ENCODE measurements at regions not wholly inside any gene's neighbourhood (a gene's known extent, or its start where the extent isn't known, plus 50 kb on each side); places are given as distances from the start of the nearest gene placed in this dataset.

- DNase-seq = no peak
Measured at GRCh38 chr7:1322240-1323110, 89.8 kb downstream of the UNCX start.

DNA sequence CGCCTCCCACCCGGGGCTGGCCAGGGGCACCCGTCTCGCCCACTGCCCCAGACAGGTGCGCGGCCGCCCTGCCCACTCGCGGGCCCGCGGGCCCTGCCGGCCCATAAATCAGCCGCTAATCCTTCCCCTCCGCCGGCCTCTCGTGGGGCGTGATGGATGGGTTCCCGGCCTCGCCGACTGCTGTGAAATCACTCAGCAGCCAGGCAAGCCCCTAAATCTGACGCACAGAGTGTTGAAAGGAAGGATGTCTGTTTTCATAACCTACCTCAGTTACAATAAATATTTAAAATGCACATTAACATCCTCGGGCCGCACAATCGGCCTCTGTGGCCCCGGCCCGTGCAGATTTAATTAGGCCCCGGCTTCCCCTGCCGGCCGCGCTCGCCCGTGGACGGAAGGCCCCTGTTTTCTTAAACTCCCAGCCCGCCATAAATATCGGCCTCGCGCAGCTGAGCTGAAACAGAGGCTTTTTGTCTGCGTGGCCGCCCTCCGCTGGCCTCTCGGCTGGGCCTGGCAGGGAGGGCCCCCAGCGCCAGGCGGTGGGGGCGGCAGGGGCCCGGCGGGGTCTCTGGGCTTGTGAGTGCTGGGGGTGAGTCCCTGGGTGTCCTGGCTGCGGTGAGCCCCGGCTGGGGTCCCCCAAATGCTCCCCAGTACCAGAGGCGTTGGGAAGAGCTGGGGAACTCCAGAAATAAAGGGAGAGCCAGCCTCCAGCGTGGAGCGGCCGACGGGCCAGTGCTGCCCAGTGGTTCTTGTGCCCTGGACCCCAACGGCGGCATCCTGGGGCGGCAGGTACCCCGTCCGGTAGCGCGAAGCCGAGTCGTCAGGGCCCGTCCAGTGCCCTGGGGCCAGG is 90.7 kb downstream of the UNCX start:
- DNase-seq = no peak

DNA sequence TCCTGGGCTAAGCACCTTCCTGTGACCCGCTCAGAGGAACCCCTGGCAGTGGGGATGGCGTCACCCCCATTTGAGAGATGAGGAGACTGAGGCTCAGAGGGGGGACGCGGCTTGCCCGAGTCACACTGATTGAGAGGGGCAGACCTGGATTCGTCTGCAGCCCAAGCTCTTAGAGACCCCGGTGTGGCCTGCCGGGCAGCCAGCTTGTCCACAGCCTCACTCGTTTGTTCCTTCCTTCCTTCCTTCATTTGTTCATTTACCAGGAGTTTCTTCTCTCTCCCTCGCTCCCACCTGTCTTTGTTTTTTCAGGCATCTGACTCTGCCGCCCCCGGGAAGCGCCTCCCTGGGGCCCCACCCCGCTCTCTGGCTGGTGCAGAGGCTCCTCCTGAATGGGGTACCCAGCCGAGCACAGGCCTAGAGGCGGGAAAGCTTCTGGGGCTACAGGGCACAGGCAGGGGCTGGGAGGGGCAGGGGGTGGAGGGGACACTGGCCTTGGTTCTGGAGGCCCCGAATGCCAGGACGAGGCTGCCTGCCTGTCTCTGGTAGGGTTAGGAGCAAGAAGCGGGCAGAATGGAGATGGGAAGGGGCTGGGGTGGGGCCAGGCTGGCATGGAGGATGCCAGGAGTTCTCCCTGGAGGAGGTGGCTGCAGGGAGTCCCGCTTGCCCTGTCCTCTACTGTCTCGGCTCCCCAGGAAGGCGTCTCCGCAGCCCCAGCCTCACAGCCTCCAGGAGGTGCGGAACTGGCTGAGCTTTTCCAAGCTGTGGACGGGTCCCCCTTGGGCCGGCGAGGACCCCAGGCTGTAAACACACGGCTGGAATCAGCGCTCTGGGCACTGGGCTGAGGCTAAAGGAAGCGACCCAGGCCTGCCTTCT is 91.6 kb downstream of the UNCX start:
- DNase-seq = no peak

- DNase-seq = no peak
Measured at GRCh38 chr7:1325246-1325645, 92.6 kb downstream of the UNCX start.

DNA sequence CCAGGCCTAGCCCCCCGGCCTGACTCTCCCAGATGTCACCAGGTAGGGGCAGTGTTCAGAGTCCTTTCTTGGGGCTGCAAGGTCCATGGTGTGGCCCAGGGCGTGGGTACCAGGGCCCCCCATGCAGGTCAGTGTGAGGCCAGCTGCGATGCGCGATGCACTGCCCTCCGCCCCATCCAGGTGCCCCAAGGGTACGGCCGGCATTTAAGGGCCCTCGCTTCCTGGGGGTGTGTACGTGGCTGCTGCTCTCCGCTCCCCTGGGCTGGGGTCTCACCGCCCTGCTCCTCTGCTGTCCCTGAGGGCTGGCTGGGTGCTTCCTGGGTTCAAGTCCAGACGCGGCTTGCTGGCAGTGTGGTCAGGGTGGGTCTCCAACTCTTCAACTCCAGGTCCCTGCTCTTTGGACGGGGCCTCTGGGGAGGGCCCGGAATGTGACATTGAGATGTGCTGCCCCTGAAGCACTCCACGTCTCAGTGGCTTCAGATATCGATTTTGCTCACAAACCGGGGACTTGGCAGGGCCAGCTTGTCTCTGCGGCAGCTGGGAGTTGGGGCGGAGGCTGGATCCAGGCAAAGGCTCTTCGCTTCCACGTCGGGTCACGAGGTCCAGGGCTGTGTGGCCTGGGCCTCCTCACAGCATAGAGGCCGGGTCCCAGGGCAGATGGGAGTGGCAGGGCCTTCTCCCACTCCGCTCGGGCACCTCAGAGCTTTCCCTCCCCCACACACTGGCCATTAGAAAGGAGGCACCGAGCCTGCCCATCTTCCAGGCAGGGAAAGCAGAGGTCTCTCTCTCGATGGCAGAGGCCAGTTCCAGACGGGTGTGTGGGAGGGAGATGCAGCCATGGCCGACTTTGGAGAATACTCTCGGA is 93.2 kb downstream of the UNCX start:
- no peak for DNase-seq

GRCh38 chr7:1326511-1326785 is 93.8 kb downstream of the UNCX start:
- DNase-seq = no peak

GRCh38 chr7:1329261-1329660 is 96.6 kb downstream of the UNCX start:
- no peak for DNase-seq

DNA sequence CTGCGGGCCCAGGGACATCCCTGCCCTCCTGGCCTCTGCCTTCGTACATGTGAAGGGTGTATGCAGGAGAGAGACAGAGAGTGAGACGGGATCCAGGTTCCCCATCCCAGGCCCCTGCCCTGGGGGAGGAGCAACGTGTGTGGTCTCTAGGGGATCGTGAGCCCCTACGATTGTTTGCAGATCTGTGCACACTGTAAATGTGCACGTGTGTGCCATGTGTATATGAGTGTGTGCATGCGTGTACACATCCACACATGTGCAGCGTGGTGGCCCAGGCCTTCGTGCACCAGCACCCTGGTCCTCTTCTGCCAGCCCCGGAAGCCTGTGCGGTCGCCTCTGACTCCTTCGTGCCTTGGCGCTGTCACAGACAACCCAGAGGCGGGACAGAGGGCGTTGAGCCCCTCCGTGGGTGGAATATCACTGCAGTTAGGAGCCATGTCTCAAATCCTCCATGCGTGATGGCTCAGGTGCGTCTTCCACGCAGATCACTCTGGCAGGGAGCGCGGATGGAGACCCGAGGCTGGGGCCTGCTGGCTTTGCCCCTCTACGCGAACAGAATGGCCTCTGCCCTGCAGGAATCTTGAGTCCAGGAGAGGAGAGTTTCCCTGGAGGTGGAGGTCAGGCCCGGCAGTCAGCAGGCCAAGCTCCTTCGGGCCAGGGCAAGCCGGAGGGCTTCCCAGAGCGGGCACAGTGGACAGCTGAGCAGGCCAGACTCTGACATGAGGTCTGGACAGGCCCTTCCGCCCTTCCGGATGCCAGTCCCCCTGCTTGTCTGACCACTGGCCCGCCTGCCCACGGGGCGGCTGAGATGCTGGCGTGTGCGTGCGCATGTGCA is 97.5 kb downstream of the UNCX start:
- DNase-seq = no peak

DNA sequence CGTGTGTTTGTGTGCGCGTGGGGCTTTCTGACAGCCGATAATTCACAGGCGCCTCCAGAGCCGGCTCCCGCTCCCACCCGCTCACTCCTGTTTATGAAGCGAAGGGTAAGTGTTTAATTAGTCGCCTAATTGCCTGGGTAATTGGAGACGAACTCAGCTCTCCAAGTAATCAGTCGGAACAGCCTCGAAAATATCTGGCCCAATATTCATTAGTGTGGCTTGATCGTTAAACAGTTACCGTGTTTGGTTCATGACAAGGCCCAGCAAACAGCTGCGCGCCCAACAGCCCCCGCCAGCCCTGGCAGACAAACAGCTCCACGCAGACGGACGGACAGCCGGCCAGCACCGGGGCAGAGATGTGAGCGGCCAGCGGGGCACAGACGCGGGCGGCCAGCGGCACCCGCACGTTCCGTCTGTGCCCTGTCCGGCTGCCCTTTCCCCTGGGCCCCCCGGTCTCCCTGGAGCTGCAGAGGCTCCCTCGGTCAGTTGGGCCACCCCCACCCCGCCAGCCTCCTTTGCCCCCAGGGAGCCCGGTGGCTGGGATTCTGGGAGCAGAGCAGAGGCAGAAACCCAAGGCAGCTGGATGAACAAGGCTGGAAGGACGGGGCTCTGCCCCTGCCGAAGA is 98.2 kb downstream of the UNCX start:
- DNase-seq = no peak

GRCh38 chr7:1331561-1332467 is 99.1 kb downstream of the UNCX start:
- no peak for DNase-seq

DNA sequence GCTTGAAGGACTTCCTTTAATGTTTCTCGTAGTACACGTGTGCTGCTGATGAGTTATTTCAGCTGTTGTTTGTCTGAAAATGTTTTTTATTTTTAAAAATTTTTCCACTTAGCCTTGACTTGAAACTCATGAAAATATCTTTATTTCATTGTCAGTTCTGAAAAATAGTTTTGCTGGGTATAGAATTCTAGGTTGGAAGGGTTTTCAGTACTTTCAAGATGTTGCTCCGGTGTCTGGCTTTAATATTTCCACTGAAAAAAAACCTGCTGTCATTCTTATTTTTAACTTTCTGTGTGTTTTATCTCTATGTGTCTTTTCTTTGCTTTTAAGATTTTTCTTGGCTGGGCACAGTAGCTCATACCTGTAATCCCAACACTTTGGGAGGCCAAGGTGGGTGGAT is 103.8 kb downstream of the UNCX start:
- DNase-seq = no peak

DNA sequence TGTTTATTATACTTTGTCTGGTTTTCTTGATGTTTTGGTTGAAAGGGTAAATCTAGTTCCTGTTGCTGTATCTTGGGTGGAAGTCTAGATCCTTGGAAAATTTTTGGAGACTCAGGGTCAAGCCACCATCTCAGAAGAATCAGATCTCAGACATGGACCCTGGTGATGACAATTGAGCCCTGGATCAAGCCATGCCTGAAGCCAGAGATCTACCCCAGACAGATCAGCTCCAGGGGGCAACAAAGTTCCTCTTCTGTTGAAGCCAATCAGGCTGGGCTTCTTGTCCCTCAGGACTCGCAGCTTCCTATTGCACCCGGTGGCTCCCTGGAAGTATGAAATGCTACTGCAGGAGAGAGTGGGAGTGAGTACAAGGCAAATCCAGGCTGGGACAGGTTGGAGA is 106.9 kb downstream of the UNCX start:
- DNase-seq = no peak

DNA sequence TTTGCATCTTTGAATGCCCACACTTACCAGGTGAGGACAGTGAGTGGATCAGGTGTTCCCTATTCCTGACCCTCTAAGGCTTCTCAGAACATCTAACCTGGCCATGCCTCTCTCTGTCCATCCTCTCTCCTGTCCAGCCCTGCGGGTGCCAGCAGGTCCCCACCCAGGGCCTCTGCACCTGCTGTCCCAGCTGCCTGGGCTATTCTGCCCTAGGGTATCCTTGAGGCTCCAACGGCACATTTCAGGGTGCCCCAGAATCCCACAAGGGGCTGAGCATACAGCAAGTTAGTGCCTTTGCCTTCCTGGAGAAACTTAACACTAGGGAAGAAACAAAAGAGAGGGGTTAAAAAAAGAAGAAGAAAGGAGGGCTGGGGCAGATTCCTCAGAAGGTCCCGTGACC is 107.4 kb downstream of the UNCX start:
- no peak for DNase-seq

DNA sequence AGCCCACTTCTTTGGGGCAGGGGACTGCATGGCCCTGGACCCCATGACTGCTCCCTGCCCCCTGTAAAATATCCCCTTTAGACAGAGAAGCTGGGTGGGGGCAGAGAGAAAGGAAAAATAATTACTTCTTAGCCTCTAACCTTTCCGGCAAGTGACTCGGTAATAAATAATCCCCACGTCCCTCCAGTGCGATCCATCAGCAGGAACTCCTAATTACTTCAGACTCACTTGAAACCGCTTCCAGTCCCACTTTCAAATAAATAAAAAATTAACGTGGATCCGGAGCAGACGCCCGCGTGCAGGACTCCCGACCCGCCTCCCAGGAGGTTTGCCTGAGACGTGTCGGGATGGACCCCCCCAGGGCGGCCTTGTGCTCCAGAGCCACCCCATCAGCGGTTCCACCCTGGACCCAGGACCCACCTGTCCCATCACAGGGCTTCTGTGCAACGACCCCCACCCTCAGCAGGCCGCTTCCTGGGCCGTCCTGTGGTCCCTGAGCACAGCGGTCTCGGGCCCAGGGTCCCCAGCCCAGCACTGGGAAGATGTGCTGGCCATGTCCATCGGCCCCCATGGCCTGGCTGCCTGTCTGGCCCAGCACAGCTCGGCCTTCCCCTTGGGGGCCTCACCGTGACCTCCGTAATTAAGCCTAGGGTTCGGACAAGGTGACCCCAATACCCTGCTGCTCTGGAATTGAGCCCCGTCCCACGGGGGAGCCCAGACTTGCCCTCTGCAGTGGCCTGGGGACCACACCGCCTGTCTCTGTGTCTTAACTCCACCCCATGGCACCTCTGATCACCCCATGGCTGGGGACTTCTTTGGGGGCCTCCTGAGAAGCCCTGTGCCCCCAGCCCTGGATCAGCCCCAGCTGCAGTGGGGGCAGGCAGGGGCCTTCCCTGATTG is 108.0 kb downstream of the UNCX start:
- DNase-seq = no peak

GRCh38 chr7:1341361-1342089 is 108.9 kb downstream of the UNCX start:
- no peak for DNase-seq

DNA sequence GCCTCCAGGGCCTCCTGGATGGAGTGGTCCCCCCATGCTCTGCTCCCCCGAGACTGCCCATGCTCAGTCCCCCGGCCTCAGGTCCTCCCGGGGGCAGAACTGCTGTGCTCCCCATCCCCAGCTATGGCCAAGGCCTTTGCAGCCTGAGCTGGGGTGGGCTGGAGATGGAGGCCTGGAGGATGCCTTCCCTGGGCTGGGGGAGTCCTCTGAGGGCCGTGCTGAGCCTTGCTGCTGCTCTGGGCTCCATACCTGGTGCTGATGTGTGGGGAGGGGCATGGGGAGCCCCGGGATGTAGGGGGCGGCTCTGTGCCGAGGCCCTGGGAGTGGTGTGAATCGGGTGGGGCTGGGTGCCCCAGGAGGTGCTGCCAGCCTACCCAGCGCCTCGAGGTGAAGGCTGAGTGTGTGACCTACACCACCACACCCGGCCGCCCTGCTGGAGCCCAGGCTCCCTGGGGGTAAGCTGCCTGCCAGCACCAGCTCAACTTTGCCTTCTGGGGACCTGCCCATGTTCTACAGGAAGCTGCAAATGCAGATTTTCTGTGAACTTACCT is 109.5 kb downstream of the UNCX start:
- DNase-seq = no peak

- DNase-seq = no peak
Measured at GRCh38 chr7:1343551-1343950, 110.9 kb downstream of the UNCX start.

GRCh38 chr7:1344421-1344820 is 111.7 kb downstream of the UNCX start:
- DNase-seq = no peak

Measured in stimulated activated CD4-positive, alpha-beta T cell treated with anti-CD3 and anti-CD28 coated beads, Interleukin-2, amount 100 ng/mL, for 24 hours (primary cell).